Thyroid gland (tissue), 4 donors: ENCODE measurements at regions not wholly inside any gene's neighbourhood (a gene's known extent, or its start where the extent isn't known, plus 50 kb on each side); places are given as distances from the start of the nearest gene placed in this dataset.
"Not testable (repeated sequence)": the region's sequence is repeated elsewhere in the genome, so short reads cannot be mapped to it uniquely, and the experiment has no call there.

Experiments
- CTCF ChIP-seq, 6 experiments: fragments of 200-600 bp in 3 of 6; fragments of 450-650 bp in 3 of 6; sonication (generic) in 3 of 6; IDR thresholded peaks; one replicate each; pipeline ENCODE4 v1.5.1; 2016 to 2019; ENCODE audit warnings: antibody characterized with exemption in 6 of 6, mild to moderate bottlenecking in 2 of 6, inconsistent platforms in 1 of 6, moderate library complexity in 1 of 6
- POLR2A ChIP-seq, 2 donors: fragments of 450-650 bp; IDR thresholded peaks; one replicate each; pipeline ENCODE4 v1.6.1; 2017; ENCODE audit warnings: antibody characterized with exemption in 2 of 2, mild to moderate bottlenecking in 2 of 2, moderate library complexity in 1 of 2

GRCh38 chr7:76879733-76880288 lies 152.3 kb downstream of the SPDYE17 start:
- not testable (repeated sequence) for TF ChIP-seq CTCF, POLR2A (IDR thresholded peaks at IDR 0.05)
